ENCODE measurements at regions not wholly inside any gene's neighbourhood (a gene's known extent, or its start where the extent isn't known, plus 50 kb on each side); places are given as distances from the start of the nearest gene placed in this dataset.

DNA sequence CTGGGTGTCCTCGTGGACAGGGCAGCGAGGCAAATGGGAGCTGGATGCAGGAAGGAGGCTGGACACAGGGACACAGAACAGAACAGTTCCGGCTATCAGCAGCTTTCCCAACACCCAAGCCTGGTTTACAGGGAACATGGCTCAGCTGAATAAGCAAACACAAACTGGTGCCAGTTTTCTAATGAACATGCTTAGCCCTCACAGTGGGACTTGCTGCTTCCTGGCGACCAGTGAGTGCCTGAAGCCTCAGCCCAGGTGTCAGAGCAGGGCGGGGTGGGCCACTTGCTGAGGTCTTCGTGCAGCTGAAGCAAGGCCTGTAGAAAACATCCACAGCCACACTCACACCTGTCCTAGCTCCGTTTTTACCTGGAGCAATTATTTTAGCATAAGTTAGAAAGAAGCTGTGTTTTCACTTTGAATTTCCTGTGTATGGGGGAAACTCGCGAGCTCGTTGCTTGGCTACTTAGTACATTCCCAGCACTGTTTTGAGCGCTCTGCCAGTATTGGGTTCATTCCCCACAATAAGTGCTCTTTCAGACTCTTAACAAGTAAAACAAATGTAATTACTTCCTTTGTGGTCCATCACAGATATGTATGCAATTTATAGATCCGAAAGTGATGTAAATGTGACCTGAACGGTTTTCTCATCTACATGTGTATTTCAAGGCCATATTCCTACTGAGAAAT, 261.2 kb upstream of the SHH start:
- no peaks in the 10 kb centered on the region for H3K9me3 Mint-ChIP-seq (ENCODE audit: low read depth)

DNA sequence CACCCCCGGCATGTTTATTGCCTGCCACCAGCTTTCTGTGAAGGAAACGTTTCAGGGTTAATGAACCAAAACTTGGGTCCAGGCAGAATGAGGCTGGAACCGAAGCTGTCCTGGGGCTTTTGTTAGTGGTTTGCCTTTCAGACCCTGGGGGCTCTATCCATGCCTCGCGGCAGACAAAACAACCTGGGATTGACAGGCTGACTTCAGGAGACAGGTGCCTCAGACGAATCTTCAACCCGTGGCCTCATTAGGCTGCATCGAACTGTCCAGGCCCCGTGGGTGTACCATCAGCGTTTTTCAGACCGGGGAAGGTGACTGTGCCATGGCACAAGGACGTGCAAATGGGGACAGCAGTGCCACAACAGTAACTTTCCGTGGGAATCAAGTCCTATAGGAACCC, 259.3 kb upstream of the SHH start:
- Mint-ChIP-seq H3K4me1 (ENCODE audit: low read depth) (peaks cover 2% of the 10 kb centered on the region), H3K4me3 (no peak overlapping the region), H3K9me3 (ENCODE audit: low read depth) (no peaks in the 10 kb centered on the region), H3K27me3 (peaks cover 6% of the 10 kb centered on the region), H3K36me3 (no peaks in the 10 kb centered on the region), H3K27ac (no peak overlapping the region)

More for the DNA sequence above, 261.2 kb upstream of the SHH start:
- Mint-ChIP-seq H3K4me1 (ENCODE audit: low read depth) (peaks cover 2% of the 10 kb centered on the region), H3K27ac (no peak overlapping the region), H3K36me3 (no peaks in the 10 kb centered on the region), H3K27me3 (no peaks in the 10 kb centered on the region), H3K4me3 (no peak overlapping the region)

DNA sequence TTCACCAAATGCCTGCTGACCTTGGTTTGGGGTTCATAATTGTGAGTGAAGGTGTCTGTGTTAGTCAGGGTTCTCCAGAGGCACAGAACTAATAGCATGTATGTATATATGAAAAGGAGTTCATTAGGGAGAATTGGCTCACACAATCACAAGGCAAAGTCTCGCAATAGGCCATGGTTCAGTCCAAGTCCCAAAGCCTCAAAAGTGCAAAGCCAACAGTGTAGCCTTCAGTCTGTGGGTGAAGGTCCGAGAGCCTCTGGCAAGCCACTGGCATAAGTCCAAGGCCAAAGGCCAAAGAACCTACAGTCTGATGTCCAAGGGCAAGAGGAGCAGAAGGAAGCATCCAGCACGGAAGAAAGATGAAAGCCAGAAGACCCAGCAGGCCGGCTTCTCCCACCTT, 257.6 kb upstream of the SHH start:
- Mint-ChIP-seq H3K36me3 (no peaks in the 10 kb centered on the region), H3K9me3 (ENCODE audit: low read depth) (no peaks in the 10 kb centered on the region), H3K4me1 (ENCODE audit: low read depth) (peaks cover 3% of the 10 kb centered on the region), H3K4me3 (no peak overlapping the region), H3K27ac (no peak overlapping the region), H3K27me3 (peaks cover 10% of the 10 kb centered on the region)

GRCh38 chr7:156067156-156067555, 254.9 kb upstream of the SHH start:
- H3K36me3 Mint-ChIP-seq: no peaks in the 10 kb centered on the region
- no peak overlapping the region for H3K4me3 Mint-ChIP-seq
- H3K9me3 Mint-ChIP-seq (ENCODE audit: low read depth): no peaks in the 10 kb centered on the region
- no peak overlapping the region for H3K27ac Mint-ChIP-seq
- H3K4me1 Mint-ChIP-seq (ENCODE audit: low read depth): peaks cover 5% of the 10 kb centered on the region
- H3K27me3 Mint-ChIP-seq: peaks cover 10% of the 10 kb centered on the region

- no peak overlapping the region for H3K4me3 Mint-ChIP-seq
- H3K36me3 Mint-ChIP-seq: no peaks in the 10 kb centered on the region
- peaks cover 5% of the 10 kb centered on the region for H3K4me1 Mint-ChIP-seq (ENCODE audit: low read depth)
- H3K27ac Mint-ChIP-seq: no peak overlapping the region
- H3K27me3 Mint-ChIP-seq: peaks cover 10% of the 10 kb centered on the region
- H3K9me3 Mint-ChIP-seq (ENCODE audit: low read depth): no peaks in the 10 kb centered on the region
Measured at GRCh38 chr7:156065400-156065799, 253.1 kb upstream of the SHH start.

DNA sequence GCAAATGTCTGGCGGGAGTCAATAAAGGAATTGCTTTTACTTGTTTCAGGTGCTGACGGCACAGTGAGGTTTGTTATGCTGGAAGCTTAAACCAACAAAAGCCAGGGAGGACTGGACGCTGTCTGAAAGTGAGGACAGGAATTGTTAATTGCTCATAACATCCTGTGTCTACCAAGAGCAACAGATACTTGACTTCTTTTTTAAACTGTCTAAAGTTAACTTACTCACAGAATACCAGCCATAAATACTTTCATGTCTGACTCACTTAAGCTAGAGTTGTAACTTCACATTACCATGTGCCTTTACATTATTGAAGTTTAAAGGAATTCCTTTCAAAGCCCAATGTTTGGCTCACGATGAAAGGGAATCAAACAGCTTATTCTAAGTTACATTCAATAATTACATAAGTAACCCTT, 252.7 kb upstream of the SHH start:
- H3K4me3 Mint-ChIP-seq: no peak overlapping the region
- H3K27ac Mint-ChIP-seq: no peak overlapping the region
- H3K4me1 Mint-ChIP-seq (ENCODE audit: low read depth): peaks cover 5% of the 10 kb centered on the region
- H3K9me3 Mint-ChIP-seq (ENCODE audit: low read depth): no peaks in the 10 kb centered on the region
- H3K27me3 Mint-ChIP-seq: peaks cover 10% of the 10 kb centered on the region
- H3K36me3 Mint-ChIP-seq: no peaks in the 10 kb centered on the region

DNA sequence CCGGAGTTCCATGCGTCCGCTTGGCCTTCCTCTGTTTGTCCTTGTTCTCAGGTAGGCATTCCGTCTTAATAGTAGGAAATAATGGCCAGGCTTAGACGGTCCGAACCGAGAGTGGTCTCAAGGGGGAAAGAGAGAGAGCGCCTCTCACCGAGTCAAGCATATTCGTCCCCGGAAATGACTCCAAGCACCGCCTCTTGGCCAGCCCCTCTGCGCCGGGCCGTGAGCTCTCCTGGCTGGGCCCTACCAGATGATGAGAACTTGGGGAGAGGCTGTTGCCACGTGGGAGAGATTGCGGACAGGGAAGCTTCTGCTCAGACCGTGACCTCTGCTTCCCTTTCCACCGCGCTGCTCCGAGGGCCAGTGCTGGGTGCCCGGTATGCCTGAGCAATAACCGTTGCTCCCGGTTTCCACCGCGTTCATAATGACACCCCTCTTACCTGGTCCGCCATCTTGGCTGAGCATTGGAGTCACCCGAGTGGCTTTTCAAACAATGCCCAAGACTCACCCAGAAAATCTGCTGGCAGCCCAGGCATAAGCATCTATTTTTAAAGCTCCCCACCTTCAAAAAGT, 251.1 kb upstream of the SHH start:
- no peaks in the 10 kb centered on the region for H3K36me3 Mint-ChIP-seq
- peaks cover 10% of the 10 kb centered on the region for H3K27me3 Mint-ChIP-seq
- no peak overlapping the region for H3K4me3 Mint-ChIP-seq
- peaks cover 3% of the 10 kb centered on the region for H3K4me1 Mint-ChIP-seq (ENCODE audit: low read depth)
- no peak overlapping the region for H3K27ac Mint-ChIP-seq
- H3K9me3 Mint-ChIP-seq (ENCODE audit: low read depth): no peaks in the 10 kb centered on the region

DNA sequence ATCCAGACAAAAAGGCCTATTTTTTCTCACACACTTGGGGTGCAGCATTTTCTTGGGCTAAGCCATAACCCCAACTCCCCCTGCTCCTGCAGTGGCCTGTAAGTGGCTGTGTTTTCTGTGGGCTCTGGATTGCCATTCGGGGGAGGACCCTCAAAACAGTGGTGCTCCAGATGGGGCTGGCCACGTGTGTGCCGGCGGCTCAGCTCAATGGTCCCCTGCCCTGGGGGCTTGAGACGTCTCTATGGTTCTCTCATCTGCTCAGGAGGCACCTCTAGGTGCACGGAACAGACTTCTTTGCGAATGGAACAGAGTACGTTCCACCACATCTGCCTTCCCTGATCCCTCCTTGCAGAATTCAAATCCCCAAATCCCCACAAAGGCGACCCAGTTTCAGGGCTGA, 250.0 kb upstream of the SHH start:
- no peak overlapping the region for H3K27ac Mint-ChIP-seq
- H3K27me3 Mint-ChIP-seq: peaks cover 10% of the 10 kb centered on the region
- no peaks in the 10 kb centered on the region for H3K9me3 Mint-ChIP-seq (ENCODE audit: low read depth)
- peaks cover 3% of the 10 kb centered on the region for H3K4me1 Mint-ChIP-seq (ENCODE audit: low read depth)
- H3K36me3 Mint-ChIP-seq: no peaks in the 10 kb centered on the region
- H3K4me3 Mint-ChIP-seq: no peak overlapping the region

DNA sequence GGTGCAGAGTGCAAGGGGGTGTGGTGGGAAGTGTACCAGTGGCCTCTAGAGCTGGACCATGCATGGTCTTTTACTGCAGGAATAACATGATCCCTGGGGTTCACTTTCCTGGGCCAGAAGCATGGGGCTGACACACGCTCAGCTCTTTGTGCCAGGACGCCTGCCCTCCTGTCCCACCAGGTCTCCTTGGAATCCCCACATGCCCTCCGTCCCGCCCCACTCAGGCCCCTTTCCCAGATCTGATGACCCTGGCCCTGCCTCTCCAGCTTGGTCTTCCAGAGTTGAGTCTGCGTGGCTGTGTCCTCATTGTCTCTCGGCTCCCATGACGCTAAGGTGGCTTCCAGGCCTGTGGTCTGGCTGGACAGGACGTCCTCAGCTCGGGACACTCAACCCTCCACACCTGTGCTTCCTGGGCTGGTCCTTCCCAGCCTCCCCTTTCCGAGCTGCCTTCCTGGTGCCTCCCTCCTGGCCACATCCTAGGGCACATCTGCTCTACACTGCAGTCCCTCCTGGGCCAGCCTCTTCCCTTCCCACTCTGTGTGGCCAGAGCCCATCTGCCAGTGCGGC, 249.5 kb upstream of the SHH start:
- peaks cover 6% of the 10 kb centered on the region for H3K27me3 Mint-ChIP-seq
- H3K27ac Mint-ChIP-seq: no peak overlapping the region
- H3K4me3 Mint-ChIP-seq: no peak overlapping the region
- no peaks in the 10 kb centered on the region for H3K9me3 Mint-ChIP-seq (ENCODE audit: low read depth)
- H3K36me3 Mint-ChIP-seq: no peaks in the 10 kb centered on the region
- H3K4me1 Mint-ChIP-seq (ENCODE audit: low read depth): peaks cover 3% of the 10 kb centered on the region

GRCh38 chr7:156060925-156061324, 248.7 kb upstream of the SHH start:
- Mint-ChIP-seq H3K9me3 (ENCODE audit: low read depth) (no peaks in the 10 kb centered on the region), H3K27ac (no peak overlapping the region), H3K4me1 (ENCODE audit: low read depth) (peaks cover 3% of the 10 kb centered on the region), H3K36me3 (no peaks in the 10 kb centered on the region), H3K4me3 (no peak overlapping the region), H3K27me3 (no peaks in the 10 kb centered on the region)

GRCh38 chr7:156059369-156059768, 247.1 kb upstream of the SHH start:
- no peak overlapping the region for H3K27ac Mint-ChIP-seq
- no peaks in the 10 kb centered on the region for H3K4me1 Mint-ChIP-seq (ENCODE audit: low read depth)
- H3K9me3 Mint-ChIP-seq (ENCODE audit: low read depth): no peaks in the 10 kb centered on the region
- H3K4me3 Mint-ChIP-seq: no peak overlapping the region
- no peaks in the 10 kb centered on the region for H3K27me3 Mint-ChIP-seq
- no peaks in the 10 kb centered on the region for H3K36me3 Mint-ChIP-seq

GRCh38 chr7:156058248-156058647, 246.0 kb upstream of the SHH start:
- Mint-ChIP-seq H3K36me3 (no peaks in the 10 kb centered on the region), H3K27me3 (no peaks in the 10 kb centered on the region), H3K27ac (no peak overlapping the region), H3K4me3 (no peak overlapping the region), H3K4me1 (ENCODE audit: low read depth) (no peaks in the 10 kb centered on the region), H3K9me3 (ENCODE audit: low read depth) (no peaks in the 10 kb centered on the region)

DNA sequence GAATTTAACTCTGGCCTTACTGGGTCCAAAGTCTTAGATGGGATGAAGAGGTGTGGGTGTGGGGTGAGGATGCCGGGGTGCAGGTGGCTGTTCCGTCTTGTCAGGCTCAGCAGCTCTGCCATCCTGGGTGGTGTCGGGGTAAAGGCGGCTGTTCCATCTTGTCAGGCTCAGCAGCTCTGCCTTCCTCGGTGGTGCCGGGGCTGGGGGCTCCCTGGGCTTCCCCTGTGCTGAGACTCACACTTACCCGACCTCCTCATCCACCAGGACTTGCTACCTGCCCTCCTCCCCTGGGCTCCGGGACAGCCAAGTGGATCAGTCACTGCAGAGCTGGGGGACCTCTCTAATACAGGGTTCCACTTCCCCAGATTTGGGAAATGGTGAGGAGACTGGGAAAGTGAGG, 244.3 kb upstream of the SHH start:
- H3K36me3 Mint-ChIP-seq: no peaks in the 10 kb centered on the region

DNA sequence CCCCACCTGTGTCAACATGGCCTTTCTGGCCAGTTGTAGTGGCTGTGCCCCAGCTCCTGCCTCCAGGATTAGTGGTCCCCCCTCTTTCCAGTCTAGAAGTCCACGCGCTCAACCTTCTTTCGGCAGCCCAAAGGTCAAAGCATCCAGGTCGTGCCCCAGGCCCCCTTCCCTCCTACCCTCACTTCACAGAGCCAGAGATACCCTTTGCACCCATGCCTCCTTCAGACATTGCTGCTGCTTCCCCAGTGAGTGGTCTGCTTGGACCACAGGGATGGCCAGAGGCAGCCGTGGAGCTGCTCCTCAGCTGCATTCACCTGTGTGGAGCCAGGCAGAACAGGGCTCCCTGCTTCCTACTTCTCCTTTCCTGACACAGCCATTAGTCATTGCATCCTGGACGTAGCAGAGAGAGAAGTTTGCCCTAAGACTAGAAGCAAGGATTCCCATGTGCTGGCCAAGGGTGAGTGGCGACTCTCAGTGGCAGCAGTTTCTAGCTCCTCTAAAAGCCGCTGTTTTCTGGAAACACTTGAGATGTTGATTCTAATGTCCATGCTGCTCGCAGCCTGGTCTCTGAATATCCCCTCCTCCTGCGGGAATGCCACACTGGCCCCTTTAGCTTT, 243.1 kb upstream of the SHH start:
- Mint-ChIP-seq H3K9me3 (ENCODE audit: low read depth) (no peaks in the 10 kb centered on the region), H3K36me3 (no peaks in the 10 kb centered on the region), H3K4me3 (no peak overlapping the region), H3K27ac (no peak overlapping the region), H3K4me1 (ENCODE audit: low read depth) (no peaks in the 10 kb centered on the region), H3K27me3 (peaks cover 2% of the 10 kb centered on the region)

More for the DNA sequence above, 244.3 kb upstream of the SHH start:
- H3K27me3 Mint-ChIP-seq: peaks cover 2% of the 10 kb centered on the region
- H3K4me1 Mint-ChIP-seq (ENCODE audit: low read depth): no peaks in the 10 kb centered on the region
- H3K9me3 Mint-ChIP-seq (ENCODE audit: low read depth): no peaks in the 10 kb centered on the region
- no peak overlapping the region for H3K4me3 Mint-ChIP-seq
- H3K27ac Mint-ChIP-seq: no peak overlapping the region

DNA sequence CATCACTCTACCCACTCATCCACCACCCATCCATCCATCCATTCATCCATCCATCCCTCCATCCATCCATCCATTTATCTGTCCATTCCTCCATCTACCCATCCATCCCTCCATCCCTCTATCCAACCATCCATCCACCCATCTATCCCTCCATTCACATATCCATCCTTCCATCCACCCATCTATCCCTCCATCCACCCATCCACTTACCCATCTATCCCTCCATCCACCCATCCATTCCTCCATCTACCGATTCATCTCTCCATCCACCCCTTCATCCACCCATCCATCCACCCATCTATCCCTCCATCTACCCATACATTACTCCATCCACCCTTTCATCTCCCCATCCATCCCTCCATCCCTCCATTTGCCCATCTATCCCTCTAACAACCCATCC, 239.6 kb upstream of the SHH start:
- H3K4me3 Mint-ChIP-seq: no peak overlapping the region
- no peaks in the 10 kb centered on the region for H3K4me1 Mint-ChIP-seq (ENCODE audit: low read depth)
- peaks cover 2% of the 10 kb centered on the region for H3K27me3 Mint-ChIP-seq
- peaks cover 3% of the 10 kb centered on the region for H3K9me3 Mint-ChIP-seq (ENCODE audit: low read depth)
- no peak overlapping the region for H3K27ac Mint-ChIP-seq
- peaks cover 2% of the 10 kb centered on the region for H3K36me3 Mint-ChIP-seq
